GM18907 (cell line): ENCODE measurements at regions not wholly inside any gene's neighbourhood (a gene's known extent, or its start where the extent isn't known, plus 50 kb on each side); places are given as distances from the start of the nearest gene placed in this dataset.

Source experiments
- ATAC-seq: cut with Tn5 transposase; IDR thresholded peaks from one replicate; pipeline ENCODE4 v1.9.1; 2021; ENCODE audit warnings: mild to moderate bottlenecking, moderate library complexity; ENCODE audit not compliant: unreplicated experiment

- peak; percentile 61 for ATAC-seq
Observed at GRCh38 chr7:126378642-126379041, 874.1 kb downstream of the GRM8 start.

- peak; percentile 79 for ATAC-seq
Observed at GRCh38 chr7:126370038-126370668, 882.6 kb downstream of the GRM8 start.

GRCh38 chr7:126362746-126363145 is 890.0 kb downstream of the GRM8 start:
- no peak for ATAC-seq

- ATAC-seq: no peak
Observed at GRCh38 chr7:126361183-126361582, 891.6 kb downstream of the GRM8 start.

- no peak for ATAC-seq
Observed at GRCh38 chr7:126339813-126340212, 912.9 kb downstream of the GRM8 start.

- no peak for ATAC-seq
Observed at GRCh38 chr7:126305671-126306070, 947.1 kb downstream of the GRM8 start.

- ATAC-seq: no peak
Observed at GRCh38 chr7:126303926-126304325, 948.8 kb downstream of the GRM8 start.

- ATAC-seq: no peak
Observed at GRCh38 chr7:126302639-126303038, 950.1 kb downstream of the GRM8 start.

GRCh38 chr7:126286317-126286716 is 966.4 kb downstream of the GRM8 start:
- ATAC-seq: no peak

GRCh38 chr7:126236261-126236660 is 1016.5 kb downstream of the GRM8 start:
- no peak for ATAC-seq

GRCh38 chr7:126228356-126229061 is 1024.2 kb downstream of the GRM8 start:
- no peak for ATAC-seq

GRCh38 chr7:126227643-126228042 is 1025.1 kb downstream of the GRM8 start:
- no peak for ATAC-seq

- ATAC-seq: no peak
Observed at GRCh38 chr7:126227055-126227454, 1025.7 kb downstream of the GRM8 start.

GRCh38 chr7:126223729-126224128 is 1029.0 kb downstream of the GRM8 start:
- no peak for ATAC-seq

- ATAC-seq: no peak
Observed at GRCh38 chr7:126222782-126223181, 1030.0 kb downstream of the GRM8 start.

GRCh38 chr7:126215785-126216184 is 1037.0 kb downstream of the GRM8 start:
- no peak for ATAC-seq

- no peak for ATAC-seq
Observed at GRCh38 chr7:126213876-126214275, 1038.9 kb downstream of the GRM8 start.

- ATAC-seq: no peak
Observed at GRCh38 chr7:126211875-126212274, 1040.9 kb downstream of the GRM8 start.

- no peak for ATAC-seq
Observed at GRCh38 chr7:126210707-126211106, 1042.0 kb downstream of the GRM8 start.

- no peak for ATAC-seq
Observed at GRCh38 chr7:126203185-126203584, 1049.6 kb downstream of the GRM8 start.

- no peak for ATAC-seq
Observed at GRCh38 chr7:126202177-126202576, 1050.6 kb downstream of the GRM8 start.

- no peak for ATAC-seq
Observed at GRCh38 chr7:126185959-126186580, 1066.7 kb downstream of the GRM8 start.
